ENCODE measurements at regions not wholly inside any gene's neighbourhood (a gene's known extent, or its start where the extent isn't known, plus 50 kb on each side); places are given as distances from the start of the nearest gene placed in this dataset.

- TF ChIP-seq CTCF (conservative IDR thresholded peaks at IDR 0.05; ENCODE audit: low read depth, low read length): no peak
- no peak overlapping the region for H3K4me3 ChIP-seq (ENCODE audit: low read depth, low read length)
- no peak for DNase-seq (ENCODE audit: low read depth)
These were observed 329.7 kb downstream of the CWC27 start for GRCh38 chr5:65098393-65098792.
